ENCODE measurements at regions not wholly inside any gene's neighbourhood (a gene's known extent, or its start where the extent isn't known, plus 50 kb on each side); places are given as distances from the start of the nearest gene placed in this dataset.

DNA sequence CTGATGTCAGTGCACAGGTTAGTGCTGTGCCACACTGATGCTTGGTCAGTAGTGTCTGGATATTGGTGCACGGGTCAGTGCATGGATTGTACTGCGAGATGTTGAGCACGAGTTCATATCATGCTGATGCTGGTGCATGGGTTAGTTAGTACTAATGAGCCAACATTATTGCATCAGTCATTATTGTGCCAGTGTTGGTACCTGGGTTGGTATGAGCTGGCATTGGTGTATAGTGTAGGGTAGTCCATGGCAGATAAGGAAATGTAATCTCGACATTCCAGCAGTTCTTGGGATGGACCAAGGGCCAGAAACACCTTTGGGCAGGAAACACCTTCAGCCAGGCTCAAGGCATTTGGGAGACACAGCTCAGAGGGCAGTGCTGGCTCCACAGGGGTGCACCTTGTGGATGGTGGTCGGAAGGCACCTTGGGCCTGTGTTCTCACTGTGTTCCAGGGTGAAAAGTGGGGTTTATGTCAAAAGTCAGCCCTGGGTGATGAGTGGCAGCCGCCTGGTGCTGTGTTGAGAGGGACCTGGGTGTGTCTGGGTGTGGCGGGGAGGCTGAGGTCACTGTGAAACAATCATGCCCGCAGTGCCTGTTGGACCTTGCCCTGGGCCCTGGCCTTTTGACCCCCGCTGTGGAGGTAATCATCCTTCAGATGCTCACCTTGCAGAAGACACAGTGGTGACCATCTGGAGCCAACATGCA is 100.7 kb upstream of the ZNF469 start:
- TF ChIP-seq, protein P1, sequence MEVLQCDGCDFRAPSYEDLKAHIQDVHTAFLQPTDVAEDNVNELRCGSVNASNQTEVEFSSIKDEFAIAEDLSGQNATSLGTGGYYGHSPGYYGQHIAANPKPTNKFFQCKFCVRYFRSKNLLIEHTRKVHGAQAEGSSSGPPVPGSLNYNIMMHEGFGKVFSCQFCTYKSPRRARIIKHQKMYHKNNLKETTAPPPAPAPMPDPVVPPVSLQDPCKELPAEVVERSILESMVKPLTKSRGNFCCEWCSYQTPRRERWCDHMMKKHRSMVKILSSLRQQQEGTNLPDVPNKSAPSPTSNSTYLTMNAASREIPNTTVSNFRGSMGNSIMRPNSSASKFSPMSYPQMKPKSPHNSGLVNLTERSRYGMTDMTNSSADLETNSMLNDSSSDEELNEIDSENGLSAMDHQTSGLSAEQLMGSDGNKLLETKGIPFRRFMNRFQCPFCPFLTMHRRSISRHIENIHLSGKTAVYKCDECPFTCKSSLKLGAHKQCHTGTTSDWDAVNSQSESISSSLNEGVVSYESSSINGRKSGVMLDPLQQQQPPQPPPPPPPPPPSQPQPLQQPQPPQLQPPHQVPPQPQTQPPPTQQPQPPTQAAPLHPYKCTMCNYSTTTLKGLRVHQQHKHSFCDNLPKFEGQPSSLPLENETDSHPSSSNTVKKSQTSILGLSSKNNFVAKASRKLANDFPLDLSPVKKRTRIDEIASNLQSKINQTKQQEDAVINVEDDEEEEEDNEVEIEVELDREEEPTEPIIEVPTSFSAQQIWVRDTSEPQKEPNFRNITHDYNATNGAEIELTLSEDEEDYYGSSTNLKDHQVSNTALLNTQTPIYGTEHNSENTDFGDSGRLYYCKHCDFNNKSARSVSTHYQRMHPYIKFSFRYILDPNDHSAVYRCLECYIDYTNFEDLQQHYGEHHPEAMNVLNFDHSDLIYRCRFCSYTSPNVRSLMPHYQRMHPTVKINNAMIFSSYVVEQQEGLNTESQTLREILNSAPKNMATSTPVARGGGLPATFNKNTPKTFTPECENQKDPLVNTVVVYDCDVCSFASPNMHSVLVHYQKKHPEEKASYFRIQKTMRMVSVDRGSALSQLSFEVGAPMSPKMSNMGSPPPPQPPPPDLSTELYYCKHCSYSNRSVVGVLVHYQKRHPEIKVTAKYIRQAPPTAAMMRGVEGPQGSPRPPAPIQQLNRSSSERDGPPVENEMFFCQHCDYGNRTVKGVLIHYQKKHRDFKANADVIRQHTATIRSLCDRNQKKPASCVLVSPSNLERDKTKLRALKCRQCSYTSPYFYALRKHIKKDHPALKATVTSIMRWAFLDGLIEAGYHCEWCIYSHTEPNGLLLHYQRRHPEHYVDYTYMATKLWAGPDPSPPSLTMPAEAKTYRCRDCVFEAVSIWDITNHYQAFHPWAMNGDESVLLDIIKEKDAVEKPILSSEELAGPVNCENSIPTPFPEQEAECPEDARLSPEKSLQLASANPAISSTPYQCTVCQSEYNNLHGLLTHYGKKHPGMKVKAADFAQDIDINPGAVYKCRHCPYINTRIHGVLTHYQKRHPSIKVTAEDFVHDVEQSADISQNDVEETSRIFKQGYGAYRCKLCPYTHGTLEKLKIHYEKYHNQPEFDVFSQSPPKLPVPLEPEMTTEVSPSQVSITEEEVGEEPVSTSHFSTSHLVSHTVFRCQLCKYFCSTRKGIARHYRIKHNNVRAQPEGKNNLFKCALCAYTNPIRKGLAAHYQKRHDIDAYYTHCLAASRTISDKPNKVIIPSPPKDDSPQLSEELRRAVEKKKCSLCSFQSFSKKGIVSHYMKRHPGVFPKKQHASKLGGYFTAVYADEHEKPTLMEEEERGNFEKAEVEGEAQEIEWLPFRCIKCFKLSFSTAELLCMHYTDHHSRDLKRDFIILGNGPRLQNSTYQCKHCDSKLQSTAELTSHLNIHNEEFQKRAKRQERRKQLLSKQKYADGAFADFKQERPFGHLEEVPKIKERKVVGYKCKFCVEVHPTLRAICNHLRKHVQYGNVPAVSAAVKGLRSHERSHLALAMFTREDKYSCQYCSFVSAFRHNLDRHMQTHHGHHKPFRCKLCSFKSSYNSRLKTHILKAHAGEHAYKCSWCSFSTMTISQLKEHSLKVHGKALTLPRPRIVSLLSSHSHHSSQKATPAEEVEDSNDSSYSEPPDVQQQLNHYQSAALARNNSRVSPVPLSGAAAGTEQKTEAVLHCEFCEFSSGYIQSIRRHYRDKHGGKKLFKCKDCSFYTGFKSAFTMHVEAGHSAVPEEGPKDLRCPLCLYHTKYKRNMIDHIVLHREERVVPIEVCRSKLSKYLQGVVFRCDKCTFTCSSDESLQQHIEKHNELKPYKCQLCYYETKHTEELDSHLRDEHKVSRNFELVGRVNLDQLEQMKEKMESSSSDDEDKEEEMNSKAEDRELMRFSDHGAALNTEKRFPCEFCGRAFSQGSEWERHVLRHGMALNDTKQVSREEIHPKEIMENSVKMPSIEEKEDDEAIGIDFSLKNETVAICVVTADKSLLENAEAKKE (CRISPR knock-in tag; IDR thresholded peaks at IDR 0.05): no peak
- TF ChIP-seq CREB1 (CRISPR knock-in tag; IDR thresholded peaks at IDR 0.05; ENCODE audit: low read depth): no peak
- no peak for TF ChIP-seq POLR2AphosphoS5 (IDR thresholded peaks at IDR 0.05; ENCODE audit: low read depth)
- no peak for TF ChIP-seq ZNF331 (CRISPR knock-in tag; IDR thresholded peaks at IDR 0.05; ENCODE audit: low read depth)
- TF ChIP-seq, protein P2, sequence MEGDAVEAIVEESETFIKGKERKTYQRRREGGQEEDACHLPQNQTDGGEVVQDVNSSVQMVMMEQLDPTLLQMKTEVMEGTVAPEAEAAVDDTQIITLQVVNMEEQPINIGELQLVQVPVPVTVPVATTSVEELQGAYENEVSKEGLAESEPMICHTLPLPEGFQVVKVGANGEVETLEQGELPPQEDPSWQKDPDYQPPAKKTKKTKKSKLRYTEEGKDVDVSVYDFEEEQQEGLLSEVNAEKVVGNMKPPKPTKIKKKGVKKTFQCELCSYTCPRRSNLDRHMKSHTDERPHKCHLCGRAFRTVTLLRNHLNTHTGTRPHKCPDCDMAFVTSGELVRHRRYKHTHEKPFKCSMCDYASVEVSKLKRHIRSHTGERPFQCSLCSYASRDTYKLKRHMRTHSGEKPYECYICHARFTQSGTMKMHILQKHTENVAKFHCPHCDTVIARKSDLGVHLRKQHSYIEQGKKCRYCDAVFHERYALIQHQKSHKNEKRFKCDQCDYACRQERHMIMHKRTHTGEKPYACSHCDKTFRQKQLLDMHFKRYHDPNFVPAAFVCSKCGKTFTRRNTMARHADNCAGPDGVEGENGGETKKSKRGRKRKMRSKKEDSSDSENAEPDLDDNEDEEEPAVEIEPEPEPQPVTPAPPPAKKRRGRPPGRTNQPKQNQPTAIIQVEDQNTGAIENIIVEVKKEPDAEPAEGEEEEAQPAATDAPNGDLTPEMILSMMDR (conservative IDR thresholded peaks at IDR 0.05; ENCODE audit: low read depth in 2 of 2): no peak
- TF ChIP-seq EZH2 (IDR thresholded peaks at IDR 0.05; ENCODE audit: low read depth, unreplicated experiment): no peak
- no peak for TF ChIP-seq ZNF114 (CRISPR knock-in tag; IDR thresholded peaks at IDR 0.05)
- no peak for TF ChIP-seq STAT1 (IDR thresholded peaks at IDR 0.05; ENCODE audit: unreplicated experiment)
- TF ChIP-seq, protein P3, sequence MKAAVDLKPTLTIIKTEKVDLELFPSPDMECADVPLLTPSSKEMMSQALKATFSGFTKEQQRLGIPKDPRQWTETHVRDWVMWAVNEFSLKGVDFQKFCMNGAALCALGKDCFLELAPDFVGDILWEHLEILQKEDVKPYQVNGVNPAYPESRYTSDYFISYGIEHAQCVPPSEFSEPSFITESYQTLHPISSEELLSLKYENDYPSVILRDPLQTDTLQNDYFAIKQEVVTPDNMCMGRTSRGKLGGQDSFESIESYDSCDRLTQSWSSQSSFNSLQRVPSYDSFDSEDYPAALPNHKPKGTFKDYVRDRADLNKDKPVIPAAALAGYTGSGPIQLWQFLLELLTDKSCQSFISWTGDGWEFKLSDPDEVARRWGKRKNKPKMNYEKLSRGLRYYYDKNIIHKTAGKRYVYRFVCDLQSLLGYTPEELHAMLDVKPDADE (IDR thresholded peaks at IDR 0.05): no peak
- TF ChIP-seq NANOG (IDR thresholded peaks at IDR 0.05; ENCODE audit: borderline replicate concordance): no peak
- TF ChIP-seq EZH2phosphoT487 (IDR thresholded peaks at IDR 0.05; ENCODE audit: unreplicated experiment): no peak
- TF ChIP-seq, protein P4, sequence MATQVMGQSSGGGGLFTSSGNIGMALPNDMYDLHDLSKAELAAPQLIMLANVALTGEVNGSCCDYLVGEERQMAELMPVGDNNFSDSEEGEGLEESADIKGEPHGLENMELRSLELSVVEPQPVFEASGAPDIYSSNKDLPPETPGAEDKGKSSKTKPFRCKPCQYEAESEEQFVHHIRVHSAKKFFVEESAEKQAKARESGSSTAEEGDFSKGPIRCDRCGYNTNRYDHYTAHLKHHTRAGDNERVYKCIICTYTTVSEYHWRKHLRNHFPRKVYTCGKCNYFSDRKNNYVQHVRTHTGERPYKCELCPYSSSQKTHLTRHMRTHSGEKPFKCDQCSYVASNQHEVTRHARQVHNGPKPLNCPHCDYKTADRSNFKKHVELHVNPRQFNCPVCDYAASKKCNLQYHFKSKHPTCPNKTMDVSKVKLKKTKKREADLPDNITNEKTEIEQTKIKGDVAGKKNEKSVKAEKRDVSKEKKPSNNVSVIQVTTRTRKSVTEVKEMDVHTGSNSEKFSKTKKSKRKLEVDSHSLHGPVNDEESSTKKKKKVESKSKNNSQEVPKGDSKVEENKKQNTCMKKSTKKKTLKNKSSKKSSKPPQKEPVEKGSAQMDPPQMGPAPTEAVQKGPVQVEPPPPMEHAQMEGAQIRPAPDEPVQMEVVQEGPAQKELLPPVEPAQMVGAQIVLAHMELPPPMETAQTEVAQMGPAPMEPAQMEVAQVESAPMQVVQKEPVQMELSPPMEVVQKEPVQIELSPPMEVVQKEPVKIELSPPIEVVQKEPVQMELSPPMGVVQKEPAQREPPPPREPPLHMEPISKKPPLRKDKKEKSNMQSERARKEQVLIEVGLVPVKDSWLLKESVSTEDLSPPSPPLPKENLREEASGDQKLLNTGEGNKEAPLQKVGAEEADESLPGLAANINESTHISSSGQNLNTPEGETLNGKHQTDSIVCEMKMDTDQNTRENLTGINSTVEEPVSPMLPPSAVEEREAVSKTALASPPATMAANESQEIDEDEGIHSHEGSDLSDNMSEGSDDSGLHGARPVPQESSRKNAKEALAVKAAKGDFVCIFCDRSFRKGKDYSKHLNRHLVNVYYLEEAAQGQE (IDR thresholded peaks at IDR 0.05; ENCODE audit: unreplicated experiment): no peak
- no peak for TF ChIP-seq JUNB (IDR thresholded peaks at IDR 0.05; ENCODE audit: unreplicated experiment)
- Mint-ChIP-seq H3K27me3 (ENCODE audit: insufficient read depth, low read depth, poor library complexity) (no peaks in the 10 kb centered on the region), H3K4me3 (no peak overlapping the region), H3K4me1 (no peaks in the 10 kb centered on the region), H3K9me3 (peaks cover 47% of the 10 kb centered on the region), H3K36me3 (ENCODE audit: low read depth) (peaks cover 10% of the 10 kb centered on the region), H3K27ac (no peak overlapping the region)
- DNase-seq (ENCODE audit: low spot score) (no peak), ATAC-seq (no peak)
- no peaks in the 10 kb centered on the region for H3K4me1 ChIP-seq (ENCODE audit: insufficient read depth)
- H3K79me2 ChIP-seq (replicated peaks; ENCODE audit: insufficient read depth): no peaks in the 10 kb centered on the region
- no peak overlapping the region for H3K27ac ChIP-seq (ENCODE audit: low read depth)
- no peaks in the 10 kb centered on the region for H3K27me3 ChIP-seq (ENCODE audit: insufficient read depth)
- no peak overlapping the region for H2AFZ ChIP-seq
- no peaks in the 10 kb centered on the region for H3F3A ChIP-seq (replicated peaks; ENCODE audit: low read depth)
- no peak overlapping the region for H3K4me3 ChIP-seq
- no peaks in the 10 kb centered on the region for H3K36me3 ChIP-seq (ENCODE audit: insufficient read depth)
- H3K4me2 ChIP-seq: no peak overlapping the region
- no peaks in the 10 kb centered on the region for H4K20me1 ChIP-seq (replicated peaks; ENCODE audit: insufficient read depth)
- no peaks in the 10 kb centered on the region for H3K9me2 ChIP-seq (ENCODE audit: insufficient read depth)
